MG63 (cell line): ENCODE measurements at regions not wholly inside any gene's neighbourhood (a gene's known extent, or its start where the extent isn't known, plus 50 kb on each side); places are given as distances from the start of the nearest gene placed in this dataset.

ENCODE experiments used
- DNase-seq: peaks from one replicate; pipeline ENCODE4 v3.0.0-alpha.2; 2020
- H3K27me3 ChIP-seq: fragments of 250-450 bp; sonication (Bioruptor Pico); 2 replicates; pipeline ENCODE4 v1.5.1; 2020; ENCODE audit warnings: mild to moderate bottlenecking, moderate library complexity
- H3K36me3 ChIP-seq: fragments of 250-450 bp; sonication (Bioruptor Pico); 2 replicates; pipeline ENCODE4 v1.5.1; 2020; ENCODE audit warnings: mild to moderate bottlenecking, moderate library complexity
- H3K4me3 ChIP-seq: fragments of 250-450 bp; sonication (Bioruptor Pico); 2 replicates; pipeline ENCODE4 v1.5.1; 2020; ENCODE audit warnings: mild to moderate bottlenecking, moderate library complexity
- H3K9me3 ChIP-seq: fragments of 250-450 bp; sonication (Bioruptor Pico); 2 replicates; pipeline ENCODE4 v1.5.1; 2020; ENCODE audit warnings: mild to moderate bottlenecking, moderate library complexity

DNA sequence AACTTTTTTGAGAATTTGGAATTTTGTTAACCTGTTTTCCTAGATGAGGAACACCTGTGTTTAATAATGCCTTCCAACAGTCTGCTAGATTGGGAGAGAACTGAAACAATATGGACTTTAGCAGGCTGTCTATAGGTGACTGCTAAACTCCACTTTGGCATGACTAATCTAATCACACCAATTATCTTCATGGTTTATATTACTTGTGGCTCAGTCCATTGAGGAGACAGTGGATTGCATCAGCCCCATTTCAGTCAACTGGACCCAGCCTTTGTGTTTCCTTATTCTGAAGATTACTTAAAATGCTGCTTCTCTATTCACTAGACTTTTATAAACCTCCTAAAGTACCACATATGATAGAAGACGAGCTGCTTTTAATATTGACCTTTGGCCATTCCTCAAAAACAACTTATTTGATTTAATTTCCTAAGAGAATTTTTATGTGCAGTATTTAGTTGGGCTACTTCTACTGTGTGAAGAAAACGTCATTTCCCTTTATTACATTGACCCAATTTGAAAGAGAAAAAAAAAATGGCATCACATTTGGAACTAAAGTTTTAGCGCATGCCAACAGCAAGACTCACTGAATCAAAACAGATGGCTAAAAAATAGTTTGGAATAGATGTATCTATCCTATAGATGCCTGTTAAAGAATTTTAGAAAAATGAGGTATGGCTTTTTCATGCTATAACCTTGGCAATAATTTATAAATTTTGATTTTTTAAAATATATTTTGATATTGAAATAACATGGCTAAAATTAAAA lies 295.8 kb downstream of the NDFIP2 start:
- H3K9me3 ChIP-seq: no peaks in the 10 kb centered on the region
- H3K36me3 ChIP-seq: no peaks in the 10 kb centered on the region
- H3K27me3 ChIP-seq: no peaks in the 10 kb centered on the region
- DNase-seq: no peak
- H3K4me3 ChIP-seq: no peak overlapping the region

GRCh38 chr13:79775830-79776229 lies 294.9 kb downstream of the NDFIP2 start:
- no peaks in the 10 kb centered on the region for H3K9me3 ChIP-seq
- peak; percentile 22 for DNase-seq
- H3K36me3 ChIP-seq: no peaks in the 10 kb centered on the region
- H3K4me3 ChIP-seq: no peak overlapping the region
- no peaks in the 10 kb centered on the region for H3K27me3 ChIP-seq

GRCh38 chr13:79772811-79773210 lies 291.9 kb downstream of the NDFIP2 start:
- no peak for DNase-seq
- Histone ChIP-seq H3K36me3 (no peaks in the 10 kb centered on the region), H3K27me3 (no peaks in the 10 kb centered on the region), H3K9me3 (no peaks in the 10 kb centered on the region), H3K4me3 (no peak overlapping the region)

DNA sequence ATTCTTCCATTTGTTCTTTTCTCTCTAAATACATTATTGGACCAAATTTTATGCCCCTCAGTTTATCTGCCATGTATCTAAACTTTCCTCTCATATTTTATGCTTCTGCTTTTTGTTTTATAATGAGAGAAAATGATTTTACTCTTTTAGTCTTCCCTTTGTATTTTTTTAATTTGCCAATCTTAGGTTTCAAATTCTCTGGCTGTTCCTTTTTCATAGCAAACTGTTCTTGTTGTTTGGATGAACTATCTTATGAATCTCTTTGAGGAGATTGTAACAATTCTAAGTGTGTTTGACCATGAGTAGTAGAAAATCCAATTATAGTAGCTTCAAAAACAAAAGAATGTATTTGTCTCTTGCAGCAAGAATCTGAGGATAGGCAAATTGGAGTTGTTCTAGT lies 290.5 kb downstream of the NDFIP2 start:
- no peak overlapping the region for H3K4me3 ChIP-seq
- H3K36me3 ChIP-seq: no peaks in the 10 kb centered on the region
- no peaks in the 10 kb centered on the region for H3K27me3 ChIP-seq
- DNase-seq: no peak
- no peaks in the 10 kb centered on the region for H3K9me3 ChIP-seq

DNA sequence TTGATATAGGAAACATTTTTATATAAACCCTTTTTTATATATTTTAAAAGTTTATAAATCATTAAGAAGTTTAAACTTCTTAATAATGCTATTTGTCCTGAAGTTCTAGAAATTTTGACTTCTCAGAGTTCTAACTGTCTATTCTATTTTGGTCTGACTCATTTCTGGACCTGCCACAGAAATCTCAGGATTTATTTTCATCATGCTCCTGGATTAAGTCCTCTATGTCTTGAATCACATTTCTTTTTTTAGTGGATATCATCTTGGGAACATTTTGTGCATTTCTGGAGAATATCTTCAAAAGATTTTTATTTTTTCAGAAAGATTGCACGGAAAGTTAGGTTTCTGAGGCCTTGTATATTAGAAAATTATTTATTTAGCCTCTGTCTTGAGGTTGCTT lies 289.1 kb downstream of the NDFIP2 start:
- Histone ChIP-seq H3K27me3 (no peaks in the 10 kb centered on the region), H3K9me3 (no peaks in the 10 kb centered on the region), H3K36me3 (no peaks in the 10 kb centered on the region), H3K4me3 (no peak overlapping the region)
- no peak for DNase-seq

GRCh38 chr13:79767126-79767525 lies 286.2 kb downstream of the NDFIP2 start:
- Histone ChIP-seq H3K36me3 (no peaks in the 10 kb centered on the region), H3K4me3 (no peak overlapping the region), H3K9me3 (no peaks in the 10 kb centered on the region), H3K27me3 (no peaks in the 10 kb centered on the region)
- DNase-seq: no peak

GRCh38 chr13:79765331-79765730 lies 284.4 kb downstream of the NDFIP2 start:
- Histone ChIP-seq H3K27me3 (no peaks in the 10 kb centered on the region), H3K4me3 (no peak overlapping the region), H3K9me3 (no peaks in the 10 kb centered on the region), H3K36me3 (no peaks in the 10 kb centered on the region)
- no peak for DNase-seq

DNA sequence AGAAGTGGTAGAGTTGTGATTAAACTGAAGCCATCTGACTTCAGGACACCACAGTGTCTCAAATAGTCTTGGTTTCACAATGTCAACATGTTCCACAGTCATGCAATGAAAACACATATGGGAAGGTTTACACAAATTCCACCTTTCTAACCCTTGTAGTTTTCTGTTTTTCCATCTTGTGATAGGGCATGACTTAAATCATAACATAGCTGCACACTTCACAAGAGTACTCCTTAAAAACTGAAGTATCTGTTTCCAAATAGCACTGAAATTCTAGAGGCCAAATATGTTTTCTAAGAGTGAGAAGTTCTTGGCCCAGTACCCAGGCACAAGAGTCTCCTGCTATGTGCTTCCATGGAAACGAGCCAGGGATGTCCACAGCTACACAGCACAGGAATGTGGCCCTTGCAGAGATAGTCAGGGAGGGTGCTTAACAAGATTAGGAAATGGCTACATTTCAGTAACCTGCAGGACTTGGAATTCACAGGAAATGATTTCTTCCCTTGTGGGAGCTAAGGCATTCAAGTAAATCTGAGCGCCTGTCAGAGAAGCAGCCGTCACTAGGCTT lies 269.1 kb downstream of the NDFIP2 start:
- DNase-seq: peak; percentile 85
- Histone ChIP-seq H3K9me3 (no peaks in the 10 kb centered on the region), H3K4me3 (no peak overlapping the region), H3K36me3 (no peaks in the 10 kb centered on the region), H3K27me3 (no peaks in the 10 kb centered on the region)

GRCh38 chr13:79749566-79749965 lies 268.6 kb downstream of the NDFIP2 start:
- Histone ChIP-seq H3K4me3 (no peak overlapping the region), H3K9me3 (no peaks in the 10 kb centered on the region), H3K27me3 (no peaks in the 10 kb centered on the region), H3K36me3 (no peaks in the 10 kb centered on the region)
- DNase-seq: no peak

DNA sequence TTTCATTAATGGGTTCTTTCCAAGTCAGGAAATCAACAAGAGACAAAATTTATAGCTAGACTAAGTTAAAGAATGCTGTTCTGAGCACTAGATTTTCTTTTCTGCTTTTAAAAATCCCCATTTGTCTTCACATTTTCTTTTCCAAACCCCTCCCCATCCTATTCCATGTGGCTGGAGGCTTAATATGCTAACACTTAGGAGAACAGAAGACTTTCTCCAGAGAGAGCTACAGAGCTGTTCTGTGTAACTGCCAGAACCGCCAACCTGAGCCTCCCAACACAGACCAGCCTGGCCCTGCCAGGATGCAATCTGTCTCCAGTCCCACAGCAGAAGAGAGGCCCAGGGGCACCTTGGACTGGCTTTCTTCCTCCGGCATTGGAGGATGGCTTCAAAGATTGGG lies 264.1 kb downstream of the NDFIP2 start:
- H3K27me3 ChIP-seq: no peaks in the 10 kb centered on the region
- H3K9me3 ChIP-seq: no peaks in the 10 kb centered on the region
- no peak overlapping the region for H3K4me3 ChIP-seq
- DNase-seq: no peak
- no peaks in the 10 kb centered on the region for H3K36me3 ChIP-seq

- H3K27me3 ChIP-seq: no peaks in the 10 kb centered on the region
- no peaks in the 10 kb centered on the region for H3K36me3 ChIP-seq
- H3K4me3 ChIP-seq: no peak overlapping the region
- no peaks in the 10 kb centered on the region for H3K9me3 ChIP-seq
- no peak for DNase-seq
These were observed 262.0 kb downstream of the NDFIP2 start for GRCh38 chr13:79742923-79743322.

- no peak for DNase-seq
- Histone ChIP-seq H3K27me3 (no peaks in the 10 kb centered on the region), H3K4me3 (no peak overlapping the region), H3K9me3 (no peaks in the 10 kb centered on the region), H3K36me3 (no peaks in the 10 kb centered on the region)
These were observed 260.0 kb downstream of the NDFIP2 start for GRCh38 chr13:79740991-79741390.

DNA sequence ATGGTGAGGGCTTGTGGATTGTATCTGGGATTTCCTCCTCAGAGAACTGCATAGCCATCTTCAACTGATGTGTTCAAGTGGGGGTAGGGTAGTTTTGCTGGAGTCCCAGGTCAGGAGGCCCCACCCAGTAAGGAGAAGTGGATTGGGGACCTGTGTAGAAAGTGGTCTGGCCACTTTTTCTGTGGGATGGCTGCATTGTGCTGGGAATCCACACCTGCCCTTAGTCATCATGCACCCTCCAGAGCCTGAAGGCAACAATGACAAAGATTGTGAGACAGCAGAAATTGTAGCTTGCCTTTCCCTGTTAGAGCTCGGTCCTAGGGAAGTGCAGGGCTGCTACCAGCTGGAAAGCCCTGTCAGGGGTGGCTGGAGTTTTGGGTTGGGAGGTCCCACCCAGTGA lies 255.4 kb downstream of the NDFIP2 start:
- DNase-seq: no peak
- no peaks in the 10 kb centered on the region for H3K36me3 ChIP-seq
- H3K27me3 ChIP-seq: no peaks in the 10 kb centered on the region
- H3K4me3 ChIP-seq: no peak overlapping the region
- peaks cover 5% of the 10 kb centered on the region for H3K9me3 ChIP-seq

- peak; percentile 1 for DNase-seq
- H3K36me3 ChIP-seq: no peaks in the 10 kb centered on the region
- H3K27me3 ChIP-seq: no peaks in the 10 kb centered on the region
- H3K9me3 ChIP-seq: peaks cover 5% of the 10 kb centered on the region
- H3K4me3 ChIP-seq: no peak overlapping the region
These were observed 254.3 kb downstream of the NDFIP2 start for GRCh38 chr13:79735228-79735627.

- Histone ChIP-seq H3K36me3 (no peaks in the 10 kb centered on the region), H3K27me3 (no peaks in the 10 kb centered on the region), H3K4me3 (no peak overlapping the region), H3K9me3 (no peaks in the 10 kb centered on the region)
- no peak for DNase-seq
These were observed 246.1 kb downstream of the NDFIP2 start for GRCh38 chr13:79727086-79727485.

DNA sequence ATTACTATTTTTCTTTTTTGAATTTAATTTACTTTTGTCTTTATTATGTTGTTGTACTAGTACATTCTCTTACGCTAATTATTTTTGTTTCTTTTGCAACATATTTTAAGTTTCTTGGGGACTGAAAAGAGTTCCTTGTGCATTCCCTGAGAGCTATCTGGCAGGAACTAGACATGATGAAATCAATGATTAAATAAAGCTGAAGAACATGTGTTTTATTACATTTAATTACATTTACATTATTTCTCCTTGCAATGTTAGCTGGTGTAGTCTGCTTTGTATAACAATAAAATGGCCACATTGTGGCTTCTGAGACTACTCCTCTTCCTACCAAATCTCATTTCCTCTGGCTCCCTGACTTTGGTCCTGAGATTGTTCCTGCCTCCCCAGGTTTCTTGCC lies 244.9 kb downstream of the NDFIP2 start:
- Histone ChIP-seq H3K36me3 (no peaks in the 10 kb centered on the region), H3K27me3 (no peaks in the 10 kb centered on the region), H3K4me3 (no peak overlapping the region), H3K9me3 (no peaks in the 10 kb centered on the region)
- DNase-seq: no peak

DNA sequence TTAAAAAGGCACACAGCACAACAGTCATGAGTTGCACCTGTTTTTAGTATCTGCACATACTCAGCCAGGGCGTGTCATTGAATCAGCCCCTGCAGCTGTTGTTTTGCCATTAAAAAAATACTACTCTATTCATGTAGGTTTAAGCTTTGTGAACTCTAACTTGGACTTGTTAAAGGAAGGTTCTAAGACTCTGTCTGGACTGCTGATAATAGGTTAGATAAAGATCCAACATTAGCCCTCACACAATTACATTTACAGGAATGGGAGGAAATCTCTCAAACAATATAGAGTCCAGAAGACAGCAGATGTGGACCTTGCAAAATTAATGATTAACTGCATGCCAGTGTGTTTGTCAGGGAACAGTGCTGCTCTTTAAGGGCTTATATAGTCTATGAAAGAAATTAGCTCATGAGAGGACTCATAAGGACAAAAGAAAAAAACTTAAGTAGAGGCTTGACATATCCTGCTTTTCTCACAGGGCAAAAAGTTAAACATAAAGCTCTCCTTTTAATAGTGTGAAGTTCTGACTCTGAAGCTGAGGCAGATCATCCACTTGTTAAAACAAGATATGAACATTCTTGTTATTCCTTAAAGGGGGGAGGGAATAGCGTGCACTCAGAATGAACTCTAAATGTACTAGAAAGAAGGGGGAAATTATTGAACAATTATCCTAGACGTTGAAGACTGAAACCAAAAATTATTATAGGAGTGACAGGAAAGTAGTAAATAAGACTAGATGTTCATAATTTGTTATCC lies 243.6 kb downstream of the NDFIP2 start:
- no peak for DNase-seq
- no peak overlapping the region for H3K4me3 ChIP-seq

More for the DNA sequence above, 243.6 kb downstream of the NDFIP2 start:
- no peaks in the 10 kb centered on the region for H3K27me3 ChIP-seq
- no peaks in the 10 kb centered on the region for H3K36me3 ChIP-seq
- H3K9me3 ChIP-seq: no peaks in the 10 kb centered on the region
